Stromal cell of bone marrow (primary cell): ENCODE measurements at regions not wholly inside any gene's neighbourhood (a gene's known extent, or its start where the extent isn't known, plus 50 kb on each side); places are given as distances from the start of the nearest gene placed in this dataset.
A peak's percentile ranks its signal among the peaks of the same experiment; 100 is the strongest.
"Not testable (repeated sequence)": the region's sequence is repeated elsewhere in the genome, so short reads cannot be mapped to it uniquely, and the experiment has no call there.

Source experiments
- DNase-seq: peaks from one replicate; pipeline ENCODE4 v3.0.0-alpha.2; 2012; ENCODE audit warnings: low read depth

- DNase-seq = no peak
These were observed 180.6 kb downstream of the COPRS start for GRCh38 chr17:31678431-31678830.

GRCh38 chr17:31677681-31678080 is 181.4 kb downstream of the COPRS start:
- no peak for DNase-seq

GRCh38 chr17:31677036-31677435 is 182.0 kb downstream of the COPRS start:
- no peak for DNase-seq

- DNase-seq = not testable (repeated sequence)
These were observed 183.7 kb downstream of the COPRS start for GRCh38 chr17:31675392-31675791.

GRCh38 chr17:31674717-31675349 is 184.2 kb downstream of the COPRS start:
- peak; percentile 55 for DNase-seq

- peak; percentile 80 for DNase-seq
These were observed 184.7 kb downstream of the COPRS start for GRCh38 chr17:31674305-31674704.

GRCh38 chr17:31673076-31673475 is 186.0 kb downstream of the COPRS start:
- no peak for DNase-seq

- no peak for DNase-seq
These were observed 186.8 kb downstream of the COPRS start for GRCh38 chr17:31672161-31672819.

- DNase-seq = no peak
These were observed 195.5 kb downstream of the COPRS start for GRCh38 chr17:31663576-31663975.

- no peak for DNase-seq
These were observed 198.4 kb downstream of the COPRS start for GRCh38 chr17:31660684-31661083.

- no peak for DNase-seq
These were observed 201.2 kb downstream of the COPRS start for GRCh38 chr17:31657876-31658275.

- DNase-seq = no peak
These were observed 204.1 kb downstream of the COPRS start for GRCh38 chr17:31654936-31655335.

GRCh38 chr17:31653691-31654090 is 205.4 kb downstream of the COPRS start:
- DNase-seq = no peak

GRCh38 chr17:31650756-31651520 is 208.1 kb downstream of the COPRS start:
- DNase-seq = no peak

GRCh38 chr17:31649302-31649701 is 209.7 kb downstream of the COPRS start:
- DNase-seq = no peak

- DNase-seq = no peak
These were observed 211.4 kb downstream of the COPRS start for GRCh38 chr17:31647661-31648060.

- DNase-seq = no peak
These were observed 212.4 kb downstream of the COPRS start for GRCh38 chr17:31646642-31647041.

GRCh38 chr17:31645351-31645750 is 213.7 kb downstream of the COPRS start:
- no peak for DNase-seq

- no peak for DNase-seq
These were observed 227.3 kb downstream of the COPRS start for GRCh38 chr17:31631766-31632165.

GRCh38 chr17:31630866-31631265 is 228.2 kb downstream of the COPRS start:
- DNase-seq = not testable (repeated sequence)

- peak; percentile 6 for DNase-seq
These were observed 229.2 kb downstream of the COPRS start for GRCh38 chr17:31629696-31630470.

- peak; percentile 59 for DNase-seq
These were observed 231.1 kb downstream of the COPRS start for GRCh38 chr17:31627960-31628359.
